Left colon (tissue), 2 donors: ENCODE measurements at regions not wholly inside any gene's neighbourhood (a gene's known extent, or its start where the extent isn't known, plus 50 kb on each side); places are given as distances from the start of the nearest gene placed in this dataset.

Experiments used
- ATAC-seq: fragments of 200-7000 bp; cut with Tn5 transposase; one replicate; pipeline ENCODE4 v1.9.1; 2020; ENCODE audit warnings: mild to moderate bottlenecking, moderate library complexity
- DNase-seq, 2 donors: peaks; one replicate each; pipeline ENCODE4 v3.0.0-alpha.2; 2020
- intact Hi-C, 2 donors: fragments of 100-400 bp; cut with DNase I in 1 of 2; cut with micrococcal nuclease in 1 of 2; formaldehyde crosslinking; loops; one replicate each; pipeline versions ENCODE4 v1.11.2 to v1.14.0; 2022; cut with DNase I, micrococcal nuclease
- donor health status: DM: no; HTN: no; CAD: no.
- donor health status: DM: yes; HTN: yes; CAD: no.

DNA sequence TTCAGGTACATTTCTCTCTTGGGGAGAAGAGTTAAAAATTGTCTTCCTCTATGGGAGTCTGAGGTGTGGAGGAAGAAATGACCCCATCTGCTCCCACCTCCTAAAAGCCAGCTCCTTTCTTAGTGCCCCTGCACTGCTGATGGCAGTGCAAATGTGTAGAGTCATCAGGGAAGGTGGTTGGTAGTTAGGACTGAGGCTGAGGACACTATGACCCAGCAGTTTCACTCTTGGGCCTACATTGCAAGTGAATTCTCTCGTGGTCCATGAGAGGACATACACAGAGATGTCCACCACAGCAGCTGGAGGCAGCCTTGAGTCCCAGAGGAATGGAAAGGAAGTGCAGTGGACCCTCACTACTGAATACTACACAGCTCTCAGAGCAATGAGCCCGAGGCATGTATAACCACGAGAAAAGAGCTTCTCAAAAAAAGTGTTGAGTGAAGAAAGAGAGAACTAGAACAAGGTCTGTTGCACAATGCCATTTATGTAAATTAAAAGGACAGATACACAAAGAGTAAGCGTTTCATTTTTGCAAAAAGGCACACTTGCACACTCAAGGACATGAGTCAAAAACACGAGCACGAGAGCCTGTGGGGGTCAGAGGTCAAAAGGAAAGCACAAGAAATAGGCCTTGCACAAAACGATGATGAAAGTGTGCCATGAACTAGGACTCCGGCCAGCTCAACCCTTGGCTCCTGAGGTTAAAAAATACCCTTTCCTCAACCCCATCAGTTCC, 164.4 kb upstream of the ADRA1D start:
- no peak for DNase-seq
- no peak for ATAC-seq
- intact Hi-C loops, result no loop called here

DNA sequence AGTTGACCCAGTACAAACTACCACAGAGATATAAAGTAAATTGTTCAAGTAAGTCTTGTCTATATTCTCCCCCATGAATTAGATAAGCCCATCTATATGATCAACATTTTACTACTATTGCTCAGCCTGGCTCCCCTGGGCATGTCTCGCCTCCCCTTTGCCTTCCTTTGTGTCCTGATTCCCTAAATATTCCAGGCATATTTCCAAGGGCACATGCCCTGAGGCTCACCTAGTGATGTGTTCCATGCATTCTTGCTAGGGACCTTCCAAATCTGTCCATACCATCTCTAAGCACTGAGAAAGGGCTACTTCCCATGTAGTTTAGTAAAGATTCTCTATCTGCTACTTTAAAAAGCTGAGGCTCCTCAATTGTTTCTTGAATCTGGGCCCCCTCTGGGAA, 163.1 kb upstream of the ADRA1D start:
- intact Hi-C loops, result no loop called here
- DNase-seq (no peak), ATAC-seq (no peak)

DNA sequence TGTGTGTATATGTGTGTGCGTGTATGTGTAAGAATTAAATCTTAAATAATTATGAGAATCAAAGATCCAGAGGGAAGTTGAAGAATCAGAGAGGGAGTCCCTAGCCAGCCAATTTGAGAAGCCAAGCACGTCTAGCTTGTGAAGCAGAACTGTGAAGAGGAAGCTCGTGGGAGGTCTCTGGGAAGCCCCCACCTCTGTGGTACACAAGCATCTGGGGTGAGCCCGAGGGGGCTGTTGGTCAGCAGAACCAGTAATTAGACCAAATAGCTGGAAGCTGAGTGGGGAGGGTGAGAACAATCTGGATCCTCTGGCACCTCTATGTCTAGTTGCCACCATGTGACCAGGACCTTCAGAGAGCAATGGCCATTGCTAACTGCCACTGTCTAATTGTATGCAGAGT, 162.7 kb upstream of the ADRA1D start:
- ATAC-seq (no peak), DNase-seq (no peak)
- intact Hi-C loops, result no loop called here

DNA sequence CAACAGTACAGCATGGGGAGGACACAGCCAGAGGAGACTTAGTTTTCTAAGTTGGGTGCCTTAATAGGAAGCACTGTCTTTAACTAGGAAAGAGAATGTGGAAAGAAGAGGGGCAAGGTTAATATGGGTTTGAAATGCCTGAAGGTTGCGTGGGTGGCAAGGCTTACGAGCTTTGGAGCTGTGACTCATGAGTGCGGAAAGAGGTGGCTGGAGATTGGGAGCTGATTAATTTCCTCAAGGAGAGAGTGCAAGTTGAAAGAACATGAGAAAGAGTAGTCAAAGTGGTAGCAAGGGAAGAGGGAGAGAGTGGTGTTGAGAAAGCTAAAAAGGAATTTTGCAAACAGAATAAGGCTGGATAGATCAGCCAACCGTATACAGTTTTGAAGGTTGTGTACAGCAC, 157.5 kb upstream of the ADRA1D start:
- DNase-seq, result no peak
- intact Hi-C loops, result no loop called here
- ATAC-seq, result no peak

DNA sequence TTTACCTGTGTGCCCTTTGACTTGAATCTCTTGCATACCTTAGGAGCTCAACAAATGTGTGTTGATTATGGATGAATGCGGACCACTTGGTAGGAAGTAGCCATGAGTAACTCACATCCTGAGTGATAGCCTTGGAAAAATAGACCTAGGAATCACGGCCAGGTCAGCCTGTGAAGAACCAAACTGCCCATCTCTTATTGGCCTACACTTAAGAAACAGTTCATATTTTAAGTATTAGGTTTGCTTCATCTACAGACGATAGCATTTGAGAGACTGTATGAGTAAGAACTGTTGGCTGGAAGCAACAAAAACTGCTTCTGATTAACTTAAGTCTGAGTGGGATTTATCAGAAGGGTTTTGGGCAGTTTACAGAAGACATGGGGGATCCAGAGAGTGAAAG, 152.5 kb upstream of the ADRA1D start:
- no peak for DNase-seq
- no peak for ATAC-seq
- intact Hi-C loops, result no loop called here

DNA sequence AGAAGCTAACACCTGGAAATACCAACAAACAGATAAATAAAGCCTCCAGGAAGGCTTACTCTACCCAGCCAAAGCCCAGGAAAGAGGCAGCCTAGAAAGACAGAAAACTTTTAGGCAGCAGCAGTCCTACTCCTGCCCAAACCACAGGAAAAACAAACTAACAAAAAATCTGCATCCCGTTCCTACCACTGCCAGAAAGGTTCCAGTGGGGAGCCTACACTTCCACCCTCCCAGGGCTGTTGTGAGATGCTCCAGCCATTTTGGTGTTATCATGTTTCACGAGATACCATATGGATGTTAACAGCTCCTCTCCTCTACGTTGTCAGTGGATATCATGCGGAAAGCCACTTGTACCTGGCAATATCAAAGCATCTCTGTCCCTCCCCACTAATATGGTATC, 135.9 kb upstream of the ADRA1D start:
- ATAC-seq (no peak), DNase-seq (no peak)
- intact Hi-C loops, result no loop called here

DNA sequence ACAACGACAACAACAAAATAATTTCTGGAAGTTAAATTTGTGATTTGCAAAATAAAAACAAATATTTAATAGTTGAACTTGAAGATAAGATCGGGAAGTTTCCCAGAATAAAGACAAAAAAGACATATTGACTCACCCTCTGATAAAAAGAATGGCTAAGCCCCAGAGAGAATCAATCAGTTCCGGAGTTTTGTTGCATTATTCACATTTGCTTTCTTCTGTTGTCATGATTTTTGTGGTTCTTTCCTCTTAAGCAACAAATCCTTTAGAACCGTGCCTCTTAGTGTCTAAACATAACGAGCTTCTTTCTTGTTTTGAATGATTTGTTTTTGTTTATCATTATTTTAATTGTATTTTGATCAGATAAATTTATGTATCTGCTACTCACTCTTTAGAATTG, 134.9 kb upstream of the ADRA1D start:
- intact Hi-C loops, result no loop called here
- ATAC-seq, result no peak

DNA sequence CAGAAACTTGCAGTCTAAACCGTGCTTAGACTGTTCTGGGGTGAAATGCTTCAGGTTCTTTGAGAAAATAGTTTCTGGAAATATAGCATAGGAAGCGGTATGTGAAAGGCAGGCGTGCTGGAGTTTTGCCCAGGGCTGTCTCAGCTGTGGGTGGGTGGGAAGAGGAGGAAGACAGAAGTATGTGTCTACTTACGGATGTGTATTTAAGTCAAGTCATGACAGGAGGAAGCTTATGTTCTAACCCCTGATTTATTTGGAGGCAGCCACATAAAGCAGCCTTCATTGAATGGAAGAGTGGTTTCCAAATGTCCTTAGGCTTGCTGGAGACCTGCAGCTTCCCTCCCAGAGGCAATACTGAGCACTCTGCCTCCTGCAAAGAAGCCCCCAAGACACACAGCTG, 126.8 kb upstream of the ADRA1D start:
- ATAC-seq (no peak), DNase-seq (no peak)
- intact Hi-C loops, result no loop called here

More for the DNA sequence above, 134.9 kb upstream of the ADRA1D start:
- no peak for DNase-seq

DNA sequence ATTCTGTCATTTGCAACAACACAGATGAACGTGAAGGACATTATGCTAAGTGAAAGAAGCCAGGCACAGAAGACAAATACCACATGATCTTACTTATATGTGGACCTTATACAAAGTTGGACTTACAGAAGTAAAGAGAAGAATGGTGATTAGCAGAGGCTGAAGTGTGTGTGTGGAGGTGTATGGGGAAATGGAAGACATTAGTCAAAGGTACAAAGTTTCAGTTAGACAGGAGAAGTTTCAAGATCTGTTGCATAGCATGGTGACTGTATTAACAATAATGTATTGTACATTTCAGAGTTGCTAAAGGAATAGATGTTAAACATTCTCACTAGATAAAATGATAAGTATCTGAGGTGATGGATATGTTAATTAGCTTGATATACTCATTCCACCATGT, 124.4 kb upstream of the ADRA1D start:
- ATAC-seq (no peak), DNase-seq (no peak)
- intact Hi-C loops, result no loop called here

DNA sequence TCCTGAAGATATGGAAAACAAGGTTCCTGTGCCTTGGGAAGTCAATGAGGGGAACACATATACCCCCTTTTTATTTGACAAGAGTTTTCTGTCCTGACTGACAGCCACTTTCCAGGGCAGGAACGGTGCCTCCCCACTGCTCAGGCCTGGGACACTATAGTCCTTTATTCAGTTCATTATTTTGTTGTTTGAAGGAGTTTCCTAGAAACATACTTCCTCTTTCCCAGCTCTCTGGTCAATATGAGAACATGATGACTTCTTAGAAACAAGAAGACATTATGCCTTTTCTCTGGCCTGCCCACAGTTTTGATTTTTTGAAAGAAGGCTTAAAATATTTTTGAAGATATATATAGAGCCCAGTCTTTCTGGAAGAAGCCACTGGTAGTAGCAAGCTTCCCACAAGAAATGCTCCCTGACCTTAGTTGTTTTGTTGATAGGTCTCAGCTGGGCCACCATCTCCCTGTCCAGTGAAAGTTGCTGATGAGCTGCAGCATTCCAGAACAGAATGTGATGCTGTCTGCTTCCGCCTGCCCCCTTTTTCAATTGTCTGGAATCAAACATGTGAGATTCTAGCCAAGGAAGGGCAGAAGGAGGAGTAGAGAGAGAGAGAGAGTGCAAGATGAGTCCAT, 122.7 kb upstream of the ADRA1D start:
- no peak for DNase-seq
- no peak for ATAC-seq
- intact Hi-C loops, result no loop called here

DNA sequence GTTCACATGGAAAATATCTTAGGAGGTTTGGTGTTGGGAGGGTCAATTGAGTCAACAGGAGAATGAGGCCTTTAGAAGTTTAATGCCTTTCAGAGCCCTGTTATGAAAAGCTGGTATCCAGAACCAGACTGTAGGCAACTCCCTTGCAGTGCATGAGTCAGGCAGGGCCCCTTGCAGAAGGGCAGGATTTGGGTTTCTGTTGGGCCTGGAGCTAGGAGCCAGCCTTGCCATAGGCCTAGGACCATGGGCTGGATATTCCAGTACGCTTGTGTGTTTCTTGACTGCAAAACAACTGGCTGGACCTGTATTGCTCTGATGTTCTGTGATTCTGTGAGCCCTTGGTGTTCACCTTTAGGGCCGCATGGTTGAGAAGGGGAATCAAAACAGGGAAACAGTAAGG, 121.8 kb upstream of the ADRA1D start:
- intact Hi-C loops, result no loop called here
- ATAC-seq (no peak), DNase-seq (no peak)

DNA sequence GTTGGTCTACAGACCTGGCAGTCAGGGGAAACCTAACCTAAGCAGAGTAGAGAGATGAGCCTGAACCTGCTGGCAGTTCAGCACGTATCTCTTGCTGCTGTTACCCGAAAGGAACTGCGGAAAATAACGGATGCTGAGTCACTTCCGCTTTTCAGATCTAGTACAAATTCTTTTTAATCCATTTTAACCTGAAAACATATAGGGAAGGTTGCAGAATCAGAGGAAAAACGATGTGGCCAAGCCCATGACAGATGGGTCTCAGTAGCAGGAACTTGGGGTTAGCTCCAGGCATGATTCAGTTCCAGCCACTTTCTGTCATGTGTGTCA, 120.7 kb upstream of the ADRA1D start:
- intact Hi-C loops, result no loop called here
- no peak for ATAC-seq

DNA sequence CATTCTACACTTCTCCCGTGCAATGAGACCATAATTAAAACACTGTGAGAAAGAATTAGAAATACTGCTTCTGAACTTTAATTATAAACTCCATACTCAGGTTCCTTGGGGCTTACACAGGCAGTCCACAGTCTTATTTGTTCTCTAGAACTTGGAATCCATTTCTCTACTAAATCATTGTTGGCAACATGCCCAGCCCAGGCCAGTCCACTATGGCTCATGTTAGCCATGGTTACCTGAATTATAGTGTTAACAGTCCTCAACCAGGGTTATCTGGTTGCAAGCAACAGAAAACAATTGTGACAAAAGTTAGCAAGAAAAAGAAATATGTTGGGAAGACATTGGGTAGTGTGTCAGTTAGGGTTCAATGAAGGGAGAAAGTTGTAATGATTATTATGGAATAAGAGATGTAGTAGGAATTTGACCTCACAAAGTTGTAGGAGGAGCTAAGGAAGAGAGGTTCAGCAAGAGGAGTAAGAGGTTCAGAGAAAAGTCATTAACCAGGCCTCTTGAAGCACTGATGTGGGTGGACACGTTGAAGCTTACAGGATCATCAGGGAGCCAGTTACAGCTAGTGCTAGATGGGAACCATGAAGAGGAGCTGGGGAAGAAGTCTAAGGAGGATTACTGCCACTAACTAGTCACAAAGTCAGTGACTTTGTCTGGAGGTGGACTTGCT, 120.2 kb upstream of the ADRA1D start:
- no peak for ATAC-seq
- intact Hi-C loops, result no loop called here
- DNase-seq, result no peak

More for the DNA sequence above, 120.7 kb upstream of the ADRA1D start:
- DNase-seq, result no peak

DNA sequence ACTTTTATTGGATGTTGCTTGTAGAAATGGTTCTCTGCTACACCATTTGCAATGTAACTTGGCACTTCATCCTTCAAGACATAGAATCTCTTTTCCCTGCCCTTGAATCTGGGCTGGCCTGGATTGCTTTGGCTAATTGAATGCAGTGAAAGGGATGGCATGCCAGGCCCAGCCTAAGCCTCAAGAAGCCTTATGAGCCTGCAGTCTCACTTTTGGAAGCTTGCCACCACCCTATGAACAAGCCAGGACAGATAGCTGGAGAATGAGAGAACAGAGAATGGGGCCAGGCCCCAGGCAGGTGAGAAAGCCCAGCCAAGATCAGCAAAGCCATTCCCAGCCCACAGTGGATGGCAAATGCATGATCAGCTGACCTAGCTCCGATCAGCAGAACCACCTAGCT, 117.0 kb upstream of the ADRA1D start:
- intact Hi-C loops, result no loop called here
- DNase-seq, result no peak
- no peak for ATAC-seq

DNA sequence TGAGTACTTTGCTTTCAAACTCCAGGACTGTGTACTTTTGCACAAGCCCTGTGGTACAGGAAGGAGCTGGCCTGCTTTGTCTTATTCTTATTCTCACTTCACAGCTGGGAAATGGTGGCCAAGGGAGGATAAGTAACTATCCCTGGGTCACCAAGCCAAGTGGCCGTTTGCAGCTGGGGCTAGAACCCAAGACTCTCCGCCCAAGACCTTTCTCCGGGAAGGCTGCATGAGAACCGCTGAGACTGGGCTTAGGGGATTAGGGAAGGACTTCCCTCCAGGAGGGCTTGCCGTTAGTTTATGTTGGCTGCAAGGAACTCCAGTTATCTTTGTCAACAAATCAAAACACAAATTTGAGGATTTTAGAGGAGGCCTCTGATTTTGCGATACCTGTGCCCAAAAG, 109.5 kb upstream of the ADRA1D start:
- ATAC-seq (no peak), DNase-seq (no peak)
- intact Hi-C loops, result no loop called here

DNA sequence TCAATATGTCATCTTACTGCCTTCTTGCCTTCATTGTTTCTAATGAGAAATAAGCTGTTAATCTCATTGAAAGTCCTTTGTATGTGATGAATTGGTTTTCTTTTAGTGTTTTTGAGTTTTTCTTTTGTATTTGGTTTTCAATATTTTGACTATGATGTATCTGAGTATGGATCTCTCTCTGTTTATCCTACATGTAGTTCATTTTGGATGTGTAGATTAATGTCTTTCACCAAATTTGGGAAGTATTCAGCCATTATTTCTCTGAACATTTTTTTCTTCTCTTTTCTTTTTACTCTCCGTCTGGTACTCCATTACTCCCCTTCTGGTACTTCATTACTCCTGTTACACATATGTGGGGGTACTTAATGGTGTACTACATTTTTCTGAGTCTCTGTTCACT, 103.3 kb upstream of the ADRA1D start:
- intact Hi-C loops, result no loop called here
- ATAC-seq, result no peak
- DNase-seq, result no peak

DNA sequence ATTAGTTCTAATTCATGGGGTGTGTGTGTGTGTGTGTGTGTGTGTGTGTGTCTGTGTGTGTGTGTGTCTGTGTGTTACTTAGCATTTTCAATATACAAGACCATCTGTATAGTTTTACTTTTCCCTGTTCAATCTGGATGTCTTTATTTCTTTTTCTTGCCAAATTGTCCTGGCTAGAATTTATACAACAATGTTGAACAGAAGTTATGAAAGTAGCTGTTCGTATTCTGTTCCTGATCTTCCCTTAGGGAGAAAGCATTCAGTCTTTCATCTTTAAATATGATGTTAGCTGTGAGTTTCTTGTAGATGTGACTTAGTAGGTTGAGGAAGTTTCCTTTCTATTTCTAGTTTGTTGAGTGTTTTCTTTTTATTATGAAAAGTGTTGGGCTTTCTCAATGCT, 101.0 kb upstream of the ADRA1D start:
- no peak for DNase-seq
- no peak for ATAC-seq
- intact Hi-C loops, result no loop called here

DNA sequence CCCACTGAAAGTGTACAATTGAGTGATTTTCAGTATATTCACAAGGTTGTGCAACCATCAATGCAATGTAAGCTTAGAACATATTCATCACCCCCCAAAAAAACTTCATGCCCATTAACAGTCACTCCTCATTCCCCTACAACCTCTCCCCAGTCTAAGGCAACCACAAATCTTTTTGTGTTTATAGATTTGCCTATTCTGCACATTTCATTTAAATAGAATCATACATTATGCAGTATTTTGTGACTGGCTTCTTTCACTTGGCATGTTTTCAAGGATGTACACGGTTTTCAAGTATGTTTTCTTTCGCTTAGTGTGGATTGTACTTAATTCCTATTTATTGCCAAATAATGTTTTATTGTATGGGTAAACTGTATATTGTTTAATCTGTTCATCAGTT, 95.6 kb upstream of the ADRA1D start:
- DNase-seq, result no peak
- no peak for ATAC-seq
- intact Hi-C loops, result no loop called here

DNA sequence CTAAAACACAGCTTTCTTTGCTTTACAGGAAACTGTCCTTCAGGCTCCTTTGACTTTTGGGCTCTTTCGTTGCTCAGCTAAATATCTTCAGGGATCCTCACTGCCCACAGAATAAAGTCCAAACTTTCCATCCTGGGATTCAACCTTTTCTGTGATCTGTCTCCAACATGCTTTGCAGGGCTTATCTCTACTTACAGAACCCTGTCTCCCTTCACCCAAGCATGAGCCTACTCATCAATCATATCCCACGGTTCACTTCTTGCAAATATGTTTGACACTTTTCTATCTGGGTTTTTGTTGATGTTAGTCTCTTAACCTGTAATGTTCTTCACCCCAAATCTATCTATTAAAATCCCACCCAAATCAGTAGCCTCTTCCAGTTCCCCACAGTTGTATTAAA, 93.5 kb upstream of the ADRA1D start:
- no peak for ATAC-seq
- no peak for DNase-seq
- intact Hi-C loops, result no loop called here

DNA sequence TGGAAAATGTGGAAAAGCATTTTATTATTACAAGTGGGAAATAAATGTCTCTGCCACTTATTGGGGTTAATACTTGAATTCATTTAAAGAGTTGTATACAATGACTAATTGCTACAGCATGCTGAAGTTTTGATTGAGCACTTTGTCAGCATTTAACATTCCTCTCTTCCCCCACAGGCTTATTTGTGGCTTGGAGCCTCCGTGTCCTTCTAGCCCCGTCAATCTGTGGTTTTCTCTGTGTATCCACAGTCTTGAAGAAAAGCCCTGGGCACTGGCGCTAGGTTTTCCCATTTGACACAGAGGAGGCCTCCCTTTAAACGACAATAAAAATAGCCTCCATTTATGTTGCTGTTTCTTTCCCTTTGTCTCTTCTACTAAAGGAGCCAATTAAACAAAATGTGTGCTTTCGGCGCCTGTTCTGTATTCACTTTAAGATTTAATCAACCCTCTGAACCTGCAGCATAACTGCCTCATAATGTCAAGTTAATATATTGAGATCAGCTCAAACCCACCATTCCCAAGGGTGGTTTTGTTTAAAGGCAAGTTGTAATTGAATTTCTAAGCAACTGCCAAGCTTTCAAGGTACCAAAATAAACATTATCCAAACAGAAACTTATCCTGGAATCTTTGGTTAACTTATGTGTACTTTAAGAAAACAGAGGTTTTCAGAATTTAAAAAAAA, 92.9 kb upstream of the ADRA1D start:
- intact Hi-C loops, result no loop called here
- ATAC-seq (no peak), DNase-seq (no peak)
